ENCODE measurements at regions not wholly inside any gene's neighbourhood (a gene's known extent, or its start where the extent isn't known, plus 50 kb on each side); places are given as distances from the start of the nearest gene placed in this dataset.

- TF ChIP-seq POLR2AphosphoS5 (IDR thresholded peaks at IDR 0.05; ENCODE audit: low read depth, low read length) (no peak), TAF1 (IDR thresholded peaks at IDR 0.05; ENCODE audit: low read depth, low read length) (no peak), POLR2A (IDR thresholded peaks at IDR 0.05; ENCODE audit: low read depth, low read length) (no peak)
Measured at GRCh38 chr15:70423267-70423666, 325.6 kb upstream of the TLE3 start.

Measured in GM12891 (cell line).